Liver (tissue), 8 donors: ENCODE measurements at regions not wholly inside any gene's neighbourhood (a gene's known extent, or its start where the extent isn't known, plus 50 kb on each side); places are given as distances from the start of the nearest gene placed in this dataset.

Experiments
- DNase-seq: peaks from one replicate; pipeline ENCODE4 v3.0.0-alpha.2; 2017; ENCODE audit warnings: low spot score
- H3K27ac ChIP-seq, 2 donors: one replicate each; pipeline ENCODE4 v1.7.0; 2013; ENCODE audit warnings: inconsistent platforms in 2 of 2, low read length in 2 of 2, control low read depth in 1 of 2, low read depth in 1 of 2, mild to moderate bottlenecking in 1 of 2
- H3K27me3 ChIP-seq, 4 donors: one replicate each; pipeline versions ENCODE4 v1.6.1 to v1.7.0; 2013; ENCODE audit warnings: low read length in 3 of 4, inconsistent platforms in 1 of 4, mild to moderate bottlenecking in 1 of 4, moderate library complexity in 1 of 4; ENCODE audit not compliant: control insufficient read depth in 4 of 4, insufficient read depth in 4 of 4
- H3K36me3 ChIP-seq, 4 donors: one replicate each; pipeline versions ENCODE4 v1.6.1 to v1.7.0; 2013; ENCODE audit warnings: low read length in 3 of 4, mild to moderate bottlenecking in 3 of 4, low read depth in 1 of 4, moderate library complexity in 1 of 4; ENCODE audit not compliant: control insufficient read depth in 4 of 4, insufficient read depth in 3 of 4
- H3K4me1 ChIP-seq, 4 donors: one replicate each; pipeline versions ENCODE4 v1.6.1 to v1.7.0; 2013; ENCODE audit warnings: low read length in 3 of 4, mild to moderate bottlenecking in 3 of 4, moderate library complexity in 1 of 4; ENCODE audit not compliant: control insufficient read depth in 4 of 4, insufficient read depth in 4 of 4
- H3K4me3 ChIP-seq, 3 donors: one replicate each; pipeline versions ENCODE4 v1.6.1 to v1.7.0; 2013; ENCODE audit warnings: low read length in 3 of 3, control low read depth in 1 of 3, low read depth in 1 of 3, mild to moderate bottlenecking in 1 of 3
- H3K9ac ChIP-seq, 2 donors: one replicate each; pipeline ENCODE4 v1.7.0; 2013; ENCODE audit warnings: low read length in 2 of 2, mild to moderate bottlenecking in 2 of 2, moderate library complexity in 2 of 2, control low read depth in 1 of 2, low read depth in 1 of 2
- H3K9me3 ChIP-seq, 4 donors: one replicate each; pipeline versions ENCODE4 v1.6.1 to v1.7.0; 2013; ENCODE audit warnings: low read length in 3 of 4; ENCODE audit not compliant: control insufficient read depth in 4 of 4
- ATF3 ChIP-seq: IDR thresholded peaks from 2 replicates; pipeline ENCODE4 v1.6.1; 2016; ENCODE audit warnings: antibody characterized with exemption
- CTCF ChIP-seq: fragments of 150-350 bp; IDR thresholded peaks from 2 replicates; pipeline ENCODE4 v1.5.1; 2017; ENCODE audit warnings: improper control_type of control experiment, low read depth, low read length; ENCODE audit not compliant: missing input control
- EGR1 ChIP-seq, 2 donors: IDR thresholded peaks; 2 replicates each; pipeline ENCODE4 v1.6.1; 2016 to 2018; ENCODE audit warnings: antibody characterized with exemption in 2 of 2, low read depth in 2 of 2
- FOXA1 ChIP-seq: IDR thresholded peaks from 2 replicates; pipeline ENCODE4 v1.6.1; 2016; ENCODE audit warnings: antibody characterized with exemption
- FOXA2 ChIP-seq: IDR thresholded peaks from 2 replicates; pipeline ENCODE4 v1.6.1; 2016; ENCODE audit warnings: antibody characterized with exemption
- GABPA ChIP-seq, 2 donors: IDR thresholded peaks in 1 of 2; conservative IDR thresholded peaks in 1 of 2; 2 replicates each; pipeline ENCODE4 v1.6.1; 2016; ENCODE audit warnings: antibody characterized with exemption in 2 of 2, mild to moderate bottlenecking in 1 of 2, moderate library complexity in 1 of 2
- HNF4A ChIP-seq, 2 donors: conservative IDR thresholded peaks; 2 replicates each; pipeline ENCODE4 v1.6.1; 2016; ENCODE audit warnings: antibody characterized with exemption in 2 of 2, mild to moderate bottlenecking in 2 of 2
- HNF4G ChIP-seq: IDR thresholded peaks from 2 replicates; pipeline ENCODE4 v1.6.1; 2016; ENCODE audit warnings: antibody characterized with exemption
- JUND ChIP-seq, 2 donors: IDR thresholded peaks; 2 replicates each; pipeline ENCODE4 v1.6.1; 2016; ENCODE audit warnings: antibody characterized with exemption in 2 of 2
- MAX ChIP-seq: IDR thresholded peaks from 2 replicates; pipeline ENCODE4 v1.6.1; 2016; ENCODE audit warnings: antibody characterized with exemption
- NR2F2 ChIP-seq: IDR thresholded peaks from 2 replicates; pipeline ENCODE4 v1.6.1; 2016; ENCODE audit warnings: antibody characterized with exemption
- RAD21 ChIP-seq, 2 donors: IDR thresholded peaks; 2 replicates each; pipeline ENCODE4 v1.6.1; 2016; ENCODE audit warnings: antibody characterized with exemption in 2 of 2, mild to moderate bottlenecking in 2 of 2
- REST ChIP-seq: IDR thresholded peaks from 2 replicates; pipeline ENCODE4 v1.6.1; 2016; ENCODE audit warnings: antibody characterized with exemption, mild to moderate bottlenecking
- RXRA ChIP-seq, 2 donors: IDR thresholded peaks; 2 replicates each; pipeline ENCODE4 v1.6.1; 2017 to 2018; ENCODE audit warnings: antibody characterized with exemption in 2 of 2, mild to moderate bottlenecking in 1 of 2
- SP1 ChIP-seq: IDR thresholded peaks from 2 replicates; pipeline ENCODE4 v1.6.1; 2018; ENCODE audit warnings: antibody characterized with exemption, mild to moderate bottlenecking
- TAF1 ChIP-seq: conservative IDR thresholded peaks from 2 replicates; pipeline ENCODE4 v1.6.1; 2016; ENCODE audit warnings: antibody characterized with exemption, mild to moderate bottlenecking
- YY1 ChIP-seq: IDR thresholded peaks from 2 replicates; pipeline ENCODE4 v1.6.1; 2016; ENCODE audit warnings: antibody characterized with exemption, mild to moderate bottlenecking
- ZBTB33 ChIP-seq: IDR thresholded peaks from 2 replicates; pipeline ENCODE4 v1.6.1; 2016; ENCODE audit warnings: antibody characterized with exemption
- WGBS: extraction: QIAGEN DNeasy Blood & Tissue Kit; methylation state at CpG from one replicate; pipeline ENCODE4 v1.1.7; 2013; 5-methylcytosine and 5-hydroxymethylcytosine counted together
- donor health status: healthy.
- donor health status: healthy.
- donor health status: healthy.
- donor health status: healthy.
- donor health status: healthy.

- H3K36me3 ChIP-seq, result no peaks in the 10 kb centered on the region
- peaks cover 6 to 24% (median 16%) of the 10 kb centered on the region in 4 donors for H3K4me1 ChIP-seq
- H3K9ac ChIP-seq, result no peak overlapping the region
- no peak for DNase-seq
- H3K27ac ChIP-seq, result no peak overlapping the region
- no peak overlapping the region for H3K4me3 ChIP-seq
- H3K27me3 ChIP-seq, result no peaks in the 10 kb centered on the region
- 93% methylated on average over 2 of the region's 2 CpGs for WGBS
- TF ChIP-seq ZBTB33 (no peak), GABPA (IDR thresholded peaks at IDR 0.05 in 1 of 2, conservative IDR thresholded peaks at IDR 0.05 in 1 of 2) (no peak), FOXA2 (no peak), HNF4G (no peak), REST (no peak), RAD21 (IDR thresholded peaks at IDR 0.05) (no peak), YY1 (no peak)
- H3K9me3 ChIP-seq, result no peaks in the 10 kb centered on the region
These were observed 94.2 kb upstream of the RESF1 start for GRCh38 chr12:31865023-31865422.

GRCh38 chr12:31861360-31861759, 97.9 kb upstream of the RESF1 start:
- WGBS, result 35% methylated on average over 2 of the region's 2 CpGs

More at GRCh38 chr12:31861360-31861759, 97.9 kb upstream of the RESF1 start:
- Histone ChIP-seq H3K4me3 (no peak overlapping the region), H3K9ac (no peak overlapping the region), H3K27me3 (no peaks in the 10 kb centered on the region), H3K36me3 (no peaks in the 10 kb centered on the region), H3K4me1 (peaks cover 0 to 11% (median 7%) of the 10 kb centered on the region in 4 donors), H3K9me3 (no peaks in the 10 kb centered on the region), H3K27ac (no peak overlapping the region)
- no peak for DNase-seq
- no peak for TF ChIP-seq FOXA1
- TF ChIP-seq RXRA (IDR thresholded peaks at IDR 0.05), result peak; percentile 67 to 84
- peak; percentile 64 for TF ChIP-seq YY1
- peak; percentile 99 to 100 for TF ChIP-seq JUND (IDR thresholded peaks at IDR 0.05)
- peak; percentile 72 for TF ChIP-seq MAX
- no peak for TF ChIP-seq GABPA (IDR thresholded peaks at IDR 0.05 in 1 of 2, conservative IDR thresholded peaks at IDR 0.05 in 1 of 2)
- TF ChIP-seq HNF4G, result no peak
- TF ChIP-seq ZBTB33, result peak; percentile 73
- TF ChIP-seq REST, result peak; percentile 26
- no peak for TF ChIP-seq CTCF
- TF ChIP-seq NR2F2, result no peak
- peak in 1 of 2 donors; percentile 86 for TF ChIP-seq EGR1 (IDR thresholded peaks at IDR 0.05; ENCODE audit: low read depth in 2 of 2)
- peak; percentile 53 to 58 for TF ChIP-seq RAD21 (IDR thresholded peaks at IDR 0.05)
- TF ChIP-seq ATF3, result peak; percentile 98
- TF ChIP-seq FOXA2, result peak; percentile 55
- peak; percentile 74 for TF ChIP-seq SP1
- peak; percentile 71 to 84 for TF ChIP-seq HNF4A (conservative IDR thresholded peaks at IDR 0.05)
- TF ChIP-seq TAF1, result no peak
